Naive thymus-derived CD4-positive, alpha-beta T cell (primary cell): ENCODE measurements at regions not wholly inside any gene's neighbourhood (a gene's known extent, or its start where the extent isn't known, plus 50 kb on each side); places are given as distances from the start of the nearest gene placed in this dataset.

ENCODE experiments used
- ATAC-seq: fragments of 150-1000 bp; cut with Tn5 transposase; 2 replicates; pipeline ENCODE4 v1.10.0; 2021; ENCODE audit warnings: mild to moderate bottlenecking, moderate library complexity
- CTCF ChIA-PET: fragments of 350-600 bp; sonication (Branson Sonifier 250); formaldehyde crosslinking; loops from one replicate; lab custom pipeline; 2021; ENCODE audit warnings: antibody characterized with exemption; lab: Charles Lee
- POLR2A ChIA-PET: fragments of 350-600 bp; sonication (Branson Sonifier 250); formaldehyde crosslinking; loops from one replicate; lab custom pipeline; 2021; ENCODE audit warnings: antibody characterized with exemption, inconsistent platforms; lab: Charles Lee
- DNase-seq, 9 donors: peaks; one replicate each; pipeline versions ENCODE4 v3.0.0 to v3.0.0-alpha.2; 2020 to 2022; ENCODE audit warnings: mixed read lengths in 1 of 9
- H3K27ac ChIP-seq: one replicate; pipeline ENCODE4 v1.7.0; 2013; ENCODE audit warnings: mild to moderate bottlenecking, low read depth, low read length, moderate library complexity
- H3K27me3 ChIP-seq, 2 donors: one replicate each; pipeline ENCODE4 v1.7.0; 2013; ENCODE audit warnings: low read length in 2 of 2, mild to moderate bottlenecking in 2 of 2, moderate library complexity in 2 of 2; ENCODE audit not compliant: control insufficient read depth in 2 of 2, insufficient read depth in 2 of 2
- H3K36me3 ChIP-seq, 3 experiments: 1 replicate in 2 of 3; 2 replicates in 1 of 3; pipeline ENCODE4 v1.7.0; 2013; ENCODE audit warnings: low read length in 3 of 3, mild to moderate bottlenecking in 3 of 3, moderate library complexity in 1 of 3; ENCODE audit not compliant: insufficient read depth in 3 of 3, control insufficient read depth in 2 of 3
- H3K4me1 ChIP-seq, 2 donors: one replicate each; pipeline ENCODE4 v1.7.0; 2013; ENCODE audit warnings: low read length in 2 of 2, mild to moderate bottlenecking in 2 of 2, moderate library complexity in 1 of 2; ENCODE audit not compliant: control insufficient read depth in 2 of 2, insufficient read depth in 2 of 2
- H3K4me3 ChIP-seq: 2 replicates; pipeline ENCODE4 v1.7.0; 2013; ENCODE audit warnings: mild to moderate bottlenecking, low read length
- H3K9me3 ChIP-seq, 3 experiments: 1 replicate in 2 of 3; 2 replicates in 1 of 3; pipeline ENCODE4 v1.7.0; 2013; ENCODE audit warnings: low read length in 3 of 3; ENCODE audit not compliant: control insufficient read depth in 2 of 3
- H3K27ac Mint-ChIP-seq, 9 donors: one replicate each; pipeline ENCODE4 v1.8.0; 2020 to 2022; ENCODE audit warnings: mixed read lengths in 9 of 9, mild to moderate bottlenecking in 8 of 9, moderate library complexity in 5 of 9, inconsistent platforms in 2 of 9
- H3K27me3 Mint-ChIP-seq, 5 donors: one replicate each; pipeline ENCODE4 v1.8.0; 2021 to 2022; ENCODE audit warnings: mixed read lengths in 5 of 5, mild to moderate bottlenecking in 1 of 5
- H3K36me3 Mint-ChIP-seq, 5 donors: one replicate each; pipeline ENCODE4 v1.8.0; 2020 to 2022; ENCODE audit warnings: mixed read lengths in 5 of 5, mild to moderate bottlenecking in 3 of 5, inconsistent platforms in 1 of 5
- H3K4me1 Mint-ChIP-seq, 7 donors: one replicate each; pipeline ENCODE4 v1.8.0; 2020 to 2022; ENCODE audit warnings: mixed read lengths in 7 of 7, mild to moderate bottlenecking in 3 of 7, inconsistent platforms in 1 of 7
- H3K4me3 Mint-ChIP-seq, 10 donors: one replicate each; pipeline ENCODE4 v1.8.0; 2020 to 2022; ENCODE audit warnings: mild to moderate bottlenecking in 10 of 10, mixed read lengths in 10 of 10, moderate library complexity in 6 of 10, inconsistent platforms in 2 of 10
- H3K9me3 Mint-ChIP-seq, 11 donors: one replicate each; pipeline ENCODE4 v1.8.0; 2020 to 2022; ENCODE audit warnings: mixed read lengths in 11 of 11, mild to moderate bottlenecking in 4 of 11, inconsistent platforms in 1 of 11, moderate library complexity in 1 of 11
- intact Hi-C, 2 donors: fragments of 100-400 bp; cut with micrococcal nuclease; formaldehyde crosslinking; loops; one replicate each; pipeline ENCODE4 v1.15.1; 2023

DNA sequence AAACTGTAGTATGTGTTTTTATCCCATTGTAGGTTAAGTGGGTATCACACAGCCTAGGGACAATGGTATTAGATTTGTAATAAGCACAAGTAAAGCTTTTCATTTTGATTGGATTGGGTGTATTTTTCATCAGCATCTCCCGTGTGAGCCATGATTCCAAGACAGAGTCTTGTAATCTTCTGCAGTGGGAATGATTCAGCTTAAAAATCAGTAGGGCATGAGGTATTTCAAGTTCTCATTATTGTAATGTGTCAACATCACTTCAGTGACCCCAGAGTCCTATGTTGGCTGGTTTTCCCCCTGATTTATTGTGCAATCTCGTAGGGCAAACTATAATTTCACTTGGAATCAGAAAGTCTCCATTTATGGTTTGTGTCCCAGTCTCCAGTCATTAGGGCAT, 833.2 kb upstream of the RBFOX1 start:
- CTCF ChIA-PET, result no interaction called here
- no peaks in the 10 kb centered on the region for H3K36me3 Mint-ChIP-seq
- POLR2A ChIA-PET, result no interaction called here
- Histone ChIP-seq H3K9me3 (no peaks in the 10 kb centered on the region), H3K27ac (no peak overlapping the region), H3K27me3 (no peaks in the 10 kb centered on the region), H3K36me3 (no peaks in the 10 kb centered on the region), H3K4me3 (no peak overlapping the region), H3K4me1 (no peaks in the 10 kb centered on the region)
- H3K9me3 Mint-ChIP-seq, result peaks cover 0 to 20% (median 5%) of the 10 kb centered on the region in 11 donors
- no peak overlapping the region for H3K4me3 Mint-ChIP-seq
- H3K27me3 Mint-ChIP-seq, result no peaks in the 10 kb centered on the region
- H3K4me1 Mint-ChIP-seq, result peaks cover 0 to 1% (median 0%) of the 10 kb centered on the region in 7 donors
- DNase-seq, result no peak
- H3K27ac Mint-ChIP-seq, result peak overlapping the region in 1 of 9 donors; percentile 30
- intact Hi-C loops, result no loop called here
- no peak for ATAC-seq

DNA sequence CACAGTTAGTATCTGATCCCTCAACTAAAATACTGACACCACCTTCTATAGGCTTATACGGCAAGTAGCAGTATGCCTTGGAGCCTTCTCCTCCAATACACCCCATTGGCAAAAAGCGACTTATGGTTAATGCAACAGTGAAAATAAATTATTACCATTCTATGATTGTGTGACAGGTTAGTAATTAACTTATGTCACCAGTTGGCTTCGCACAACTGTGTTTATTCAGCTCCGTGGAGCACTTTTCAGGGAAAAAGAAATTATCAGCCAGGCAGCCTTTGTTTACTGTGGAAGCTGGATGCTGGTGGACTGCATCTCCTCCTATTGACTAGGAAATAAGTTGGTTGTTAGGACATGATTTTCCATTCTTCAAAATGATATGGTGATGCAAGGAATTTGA, 833.8 kb upstream of the RBFOX1 start:
- no peak for ATAC-seq
- Histone ChIP-seq H3K27me3 (no peaks in the 10 kb centered on the region), H3K36me3 (no peaks in the 10 kb centered on the region), H3K27ac (no peak overlapping the region), H3K4me1 (no peaks in the 10 kb centered on the region), H3K4me3 (no peak overlapping the region), H3K9me3 (no peaks in the 10 kb centered on the region)
- Mint-ChIP-seq H3K4me3 (no peak overlapping the region), H3K4me1 (peaks cover 0 to 1% (median 0%) of the 10 kb centered on the region in 7 donors), H3K9me3 (peaks cover 0 to 20% (median 5%) of the 10 kb centered on the region in 11 donors), H3K36me3 (no peaks in the 10 kb centered on the region), H3K27ac (no peak overlapping the region), H3K27me3 (no peaks in the 10 kb centered on the region)
- ChIA-PET POLR2A (no interaction called here), CTCF (no interaction called here)
- intact Hi-C loops, result no loop called here
- DNase-seq, result no peak

DNA sequence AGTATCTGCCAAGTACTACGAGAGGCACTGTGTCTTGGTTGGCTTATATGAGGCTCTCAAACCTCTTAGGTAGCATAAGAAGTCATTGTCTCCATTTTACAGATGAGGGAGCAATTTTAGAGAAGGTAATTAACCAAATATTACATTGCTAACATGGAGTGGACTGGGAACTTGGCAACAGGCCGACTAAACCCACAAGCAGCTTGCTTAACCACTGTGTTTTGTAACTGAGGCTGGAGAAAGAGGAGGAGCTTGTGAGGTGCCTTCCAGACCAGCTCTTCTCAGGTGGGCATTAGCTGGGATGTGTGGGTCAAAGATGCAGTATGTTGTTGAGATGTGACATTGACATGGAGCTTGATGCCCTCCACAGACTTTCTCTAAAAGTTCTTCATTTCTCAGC, 835.6 kb upstream of the RBFOX1 start:
- H3K4me3 Mint-ChIP-seq, result no peak overlapping the region
- H3K27me3 Mint-ChIP-seq, result no peaks in the 10 kb centered on the region
- H3K27ac ChIP-seq, result no peak overlapping the region
- POLR2A ChIA-PET, result no interaction called here
- H3K27ac Mint-ChIP-seq, result no peak overlapping the region
- H3K9me3 Mint-ChIP-seq, result peaks cover 0 to 20% (median 3%) of the 10 kb centered on the region in 11 donors
- no peaks in the 10 kb centered on the region for H3K27me3 ChIP-seq
- no peaks in the 10 kb centered on the region for H3K9me3 ChIP-seq
- H3K36me3 ChIP-seq, result no peaks in the 10 kb centered on the region
- CTCF ChIA-PET, result no interaction called here
- no peaks in the 10 kb centered on the region for H3K36me3 Mint-ChIP-seq
- ATAC-seq, result no peak
- H3K4me3 ChIP-seq, result no peak overlapping the region
- no peaks in the 10 kb centered on the region for H3K4me1 ChIP-seq
- no peak for DNase-seq
- intact Hi-C loops, result no loop called here
- H3K4me1 Mint-ChIP-seq, result peaks cover 0 to 1% (median 0%) of the 10 kb centered on the region in 7 donors

- CTCF ChIA-PET, result no interaction called here
- intact Hi-C loops, result no loop called here
- no peaks in the 10 kb centered on the region for H3K4me1 Mint-ChIP-seq
- H3K27me3 Mint-ChIP-seq, result no peaks in the 10 kb centered on the region
- H3K4me1 ChIP-seq, result no peaks in the 10 kb centered on the region
- no peaks in the 10 kb centered on the region for H3K36me3 ChIP-seq
- no peak overlapping the region for H3K27ac Mint-ChIP-seq
- ATAC-seq, result no peak
- H3K9me3 Mint-ChIP-seq, result peaks cover 0 to 13% (median 0%) of the 10 kb centered on the region in 11 donors
- POLR2A ChIA-PET, result no interaction called here
- H3K4me3 ChIP-seq, result no peak overlapping the region
- H3K27ac ChIP-seq, result no peak overlapping the region
- H3K27me3 ChIP-seq, result no peaks in the 10 kb centered on the region
- no peaks in the 10 kb centered on the region for H3K36me3 Mint-ChIP-seq
- H3K4me3 Mint-ChIP-seq, result no peak overlapping the region
- no peaks in the 10 kb centered on the region for H3K9me3 ChIP-seq
- DNase-seq, result no peak
These were observed 837.0 kb upstream of the RBFOX1 start for GRCh38 chr16:6495486-6496210.

DNA sequence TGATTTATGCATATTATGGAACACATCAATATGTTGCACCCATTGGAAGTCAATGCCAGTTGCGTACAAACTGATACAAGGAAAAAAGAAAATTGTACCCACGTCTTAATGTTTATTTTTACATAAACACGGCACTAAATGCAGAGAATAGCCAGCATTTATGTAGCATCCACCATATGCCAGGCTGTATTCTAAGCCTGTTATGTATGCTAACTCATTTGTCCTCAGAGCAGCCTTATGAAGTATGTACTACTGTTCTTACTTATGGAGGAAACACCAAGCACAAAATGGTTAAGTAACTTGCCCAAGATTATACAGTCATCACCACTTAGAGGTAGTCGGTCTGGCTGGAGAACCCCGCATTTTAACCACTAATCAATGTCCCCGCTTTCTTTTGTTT, 837.9 kb upstream of the RBFOX1 start:
- Mint-ChIP-seq H3K27me3 (no peaks in the 10 kb centered on the region), H3K4me1 (no peaks in the 10 kb centered on the region), H3K36me3 (no peaks in the 10 kb centered on the region), H3K4me3 (no peak overlapping the region), H3K9me3 (peaks cover 0 to 7% (median 0%) of the 10 kb centered on the region in 11 donors), H3K27ac (no peak overlapping the region)
- H3K4me1 ChIP-seq, result no peaks in the 10 kb centered on the region
- ChIA-PET POLR2A (no interaction called here), CTCF (no interaction called here)
- no peak for DNase-seq
- H3K4me3 ChIP-seq, result no peak overlapping the region
- no peaks in the 10 kb centered on the region for H3K9me3 ChIP-seq
- intact Hi-C loops, result no loop called here
- H3K36me3 ChIP-seq, result no peaks in the 10 kb centered on the region
- H3K27ac ChIP-seq, result no peak overlapping the region
- ATAC-seq, result no peak
- no peaks in the 10 kb centered on the region for H3K27me3 ChIP-seq

- ATAC-seq, result no peak
- CTCF ChIA-PET, result no interaction called here
- Histone ChIP-seq H3K36me3 (no peaks in the 10 kb centered on the region), H3K4me3 (no peak overlapping the region), H3K4me1 (no peaks in the 10 kb centered on the region), H3K27me3 (no peaks in the 10 kb centered on the region), H3K9me3 (no peaks in the 10 kb centered on the region), H3K27ac (no peak overlapping the region)
- Mint-ChIP-seq H3K4me3 (no peak overlapping the region), H3K36me3 (no peaks in the 10 kb centered on the region), H3K4me1 (no peaks in the 10 kb centered on the region), H3K27ac (no peak overlapping the region), H3K27me3 (no peaks in the 10 kb centered on the region), H3K9me3 (peaks cover 0 to 7% (median 0%) of the 10 kb centered on the region in 11 donors)
- POLR2A ChIA-PET, result no interaction called here
- DNase-seq, result no peak
- intact Hi-C loops, result no loop called here
These were observed 839.1 kb upstream of the RBFOX1 start for GRCh38 chr16:6493555-6493954.

DNA sequence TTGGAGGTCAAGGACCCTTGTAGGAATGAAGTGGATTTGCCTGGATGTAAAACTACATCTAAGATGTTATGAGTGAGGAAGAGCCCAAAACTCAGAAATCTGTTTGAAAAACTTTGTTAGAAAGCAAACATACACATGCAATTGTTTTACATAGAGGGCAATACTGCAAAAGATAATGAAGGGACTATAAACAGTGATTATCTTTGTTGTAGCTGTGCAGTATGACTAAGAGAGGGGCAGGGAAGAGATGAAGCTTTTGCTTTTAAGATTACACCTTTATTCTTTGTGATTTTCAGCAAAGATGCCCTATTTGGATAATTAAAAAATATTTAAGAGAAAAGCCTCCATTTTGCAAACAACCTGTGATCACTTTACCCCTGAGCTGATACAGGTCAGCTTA, 839.9 kb upstream of the RBFOX1 start:
- CTCF ChIA-PET, result no interaction called here
- Mint-ChIP-seq H3K4me1 (no peaks in the 10 kb centered on the region), H3K36me3 (no peaks in the 10 kb centered on the region), H3K27ac (no peak overlapping the region), H3K27me3 (peaks cover 0 to 4% (median 0%) of the 10 kb centered on the region in 5 donors), H3K4me3 (no peak overlapping the region), H3K9me3 (peaks cover 0 to 7% (median 2%) of the 10 kb centered on the region in 11 donors)
- POLR2A ChIA-PET, result no interaction called here
- Histone ChIP-seq H3K27me3 (no peaks in the 10 kb centered on the region), H3K27ac (no peak overlapping the region), H3K9me3 (no peaks in the 10 kb centered on the region), H3K4me3 (no peak overlapping the region), H3K36me3 (no peaks in the 10 kb centered on the region), H3K4me1 (no peaks in the 10 kb centered on the region)
- ATAC-seq (no peak), DNase-seq (no peak)
- intact Hi-C loops, result no loop called here
